MG63 (cell line): ENCODE measurements at regions not wholly inside any gene's neighbourhood (a gene's known extent, or its start where the extent isn't known, plus 50 kb on each side); places are given as distances from the start of the nearest gene placed in this dataset.
"Not testable (repeated sequence)": the region's sequence is repeated elsewhere in the genome, so short reads cannot be mapped to it uniquely, and the experiment has no call there.

Experiments used
- DNase-seq: peaks from one replicate; pipeline ENCODE4 v3.0.0-alpha.2; 2020
- H3K27me3 ChIP-seq: fragments of 250-450 bp; sonication (Bioruptor Pico); 2 replicates; pipeline ENCODE4 v1.5.1; 2020; ENCODE audit warnings: mild to moderate bottlenecking, moderate library complexity
- H3K36me3 ChIP-seq: fragments of 250-450 bp; sonication (Bioruptor Pico); 2 replicates; pipeline ENCODE4 v1.5.1; 2020; ENCODE audit warnings: mild to moderate bottlenecking, moderate library complexity
- H3K4me3 ChIP-seq: fragments of 250-450 bp; sonication (Bioruptor Pico); 2 replicates; pipeline ENCODE4 v1.5.1; 2020; ENCODE audit warnings: mild to moderate bottlenecking, moderate library complexity
- H3K9me3 ChIP-seq: fragments of 250-450 bp; sonication (Bioruptor Pico); 2 replicates; pipeline ENCODE4 v1.5.1; 2020; ENCODE audit warnings: mild to moderate bottlenecking, moderate library complexity

DNA sequence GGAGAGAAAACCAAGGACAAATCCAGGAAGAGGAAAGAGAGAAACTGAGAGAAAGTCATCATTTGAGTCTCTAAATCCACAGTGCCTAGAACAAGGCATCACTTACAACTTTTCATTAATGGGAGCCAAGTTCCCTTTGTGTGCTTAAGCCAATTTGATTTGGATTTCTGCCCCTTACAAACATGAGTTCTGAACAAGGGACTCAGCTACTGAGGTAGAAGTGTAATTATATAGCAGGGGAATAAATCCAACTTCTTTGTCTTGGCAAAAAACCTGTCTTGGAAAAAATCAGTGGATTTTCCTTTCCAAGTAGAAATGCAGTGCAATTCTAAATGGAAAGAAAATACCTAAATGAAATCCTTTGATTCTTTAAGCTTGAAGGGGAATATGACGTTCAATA lies 307.2 kb upstream of the CNTN3 start:
- no peaks in the 10 kb centered on the region for H3K36me3 ChIP-seq
- no peaks in the 10 kb centered on the region for H3K27me3 ChIP-seq
- no peak overlapping the region for H3K4me3 ChIP-seq
- DNase-seq = no peak
- H3K9me3 ChIP-seq = no peaks in the 10 kb centered on the region

DNA sequence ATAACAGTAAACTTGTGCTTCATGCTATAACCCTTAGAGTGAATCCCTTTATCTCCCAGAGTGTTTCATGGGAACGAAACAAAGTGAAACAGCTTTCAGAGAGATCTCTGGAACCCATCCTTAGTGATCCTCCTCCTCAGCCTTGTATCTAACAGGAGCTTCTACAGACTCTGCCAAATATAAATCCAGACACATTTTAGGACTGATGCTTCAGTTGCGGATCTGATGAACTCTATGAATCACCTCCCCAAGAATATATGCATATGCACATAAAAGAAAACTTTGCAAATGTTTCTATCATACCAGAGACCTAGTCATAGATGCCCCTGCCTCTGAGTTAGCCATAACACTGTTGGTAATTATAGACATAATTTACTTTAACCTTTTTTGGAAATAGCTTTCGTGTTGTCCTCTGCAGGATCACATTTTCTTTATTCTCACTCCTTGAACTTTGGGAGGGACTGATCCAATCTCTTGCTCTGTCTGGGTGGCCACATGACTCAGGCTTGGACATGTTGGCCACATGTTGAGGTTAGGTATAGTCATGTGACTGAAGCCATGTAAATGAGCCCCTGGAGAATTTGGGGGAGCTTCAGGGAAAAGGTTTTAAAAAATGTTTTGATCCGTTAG lies 306.4 kb upstream of the CNTN3 start:
- DNase-seq = no peak
- H3K4me3 ChIP-seq = no peak overlapping the region
- no peaks in the 10 kb centered on the region for H3K9me3 ChIP-seq
- H3K27me3 ChIP-seq = no peaks in the 10 kb centered on the region
- H3K36me3 ChIP-seq = no peaks in the 10 kb centered on the region

DNA sequence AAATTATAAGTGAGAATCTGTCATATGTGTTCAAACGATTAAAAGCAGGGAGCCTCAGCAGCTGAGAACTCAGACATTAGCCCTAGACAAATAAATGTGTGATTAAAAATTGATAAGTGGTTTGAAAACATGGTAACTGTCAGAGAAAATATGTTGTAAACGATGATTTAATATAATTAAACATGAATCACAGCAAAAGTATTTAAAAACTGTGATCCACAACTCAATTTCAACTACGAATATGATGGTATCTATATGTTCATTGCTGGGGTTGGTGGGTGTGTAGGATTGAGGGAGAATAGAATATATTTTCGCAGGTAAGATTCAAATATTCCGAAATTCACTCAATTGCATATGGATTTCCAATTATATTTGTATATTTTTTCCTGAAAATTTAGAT lies 302.2 kb upstream of the CNTN3 start:
- no peaks in the 10 kb centered on the region for H3K36me3 ChIP-seq
- H3K27me3 ChIP-seq = no peaks in the 10 kb centered on the region
- no peak overlapping the region for H3K4me3 ChIP-seq
- no peaks in the 10 kb centered on the region for H3K9me3 ChIP-seq
- DNase-seq = no peak

DNA sequence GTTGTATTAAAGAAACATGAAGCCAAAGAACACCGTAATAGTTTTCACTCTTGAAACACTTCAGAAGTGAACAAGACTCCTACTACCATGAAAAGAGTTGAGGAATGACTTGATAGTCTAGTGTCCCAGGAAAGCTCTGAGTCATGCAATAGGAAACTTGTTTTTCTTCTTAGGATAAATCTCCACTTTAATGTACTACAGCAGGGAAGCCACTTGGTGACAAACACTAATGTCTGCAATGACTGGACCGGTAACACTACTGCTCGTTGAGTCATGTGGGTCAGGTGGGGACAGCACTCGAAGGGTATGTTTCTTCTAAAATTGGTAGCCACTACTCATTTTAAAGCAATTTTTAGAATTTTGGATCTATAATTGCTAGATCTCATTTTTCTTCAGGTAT lies 291.7 kb upstream of the CNTN3 start:
- H3K36me3 ChIP-seq = no peaks in the 10 kb centered on the region
- H3K4me3 ChIP-seq = no peak overlapping the region
- H3K9me3 ChIP-seq = no peaks in the 10 kb centered on the region
- no peaks in the 10 kb centered on the region for H3K27me3 ChIP-seq
- no peak for DNase-seq

DNA sequence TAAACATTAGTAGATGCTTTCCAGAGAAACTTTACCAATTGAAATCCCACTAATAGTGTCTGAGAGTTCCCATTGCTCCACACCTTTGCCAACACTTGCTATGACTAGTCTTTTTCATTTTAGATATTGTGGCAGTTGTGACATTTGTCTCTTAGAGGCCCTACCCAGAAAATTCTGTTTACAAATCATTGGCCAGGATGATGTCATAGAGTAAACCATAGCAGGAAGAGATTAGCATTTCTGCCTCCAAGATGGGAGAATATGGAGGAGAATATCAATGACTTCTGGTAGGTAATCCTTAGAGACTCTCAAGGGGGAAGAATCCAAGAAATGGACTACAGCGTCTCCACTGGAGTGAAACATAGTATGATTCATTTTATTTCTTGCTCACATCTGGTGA lies 291.0 kb upstream of the CNTN3 start:
- no peak for DNase-seq
- Histone ChIP-seq H3K36me3 (no peaks in the 10 kb centered on the region), H3K9me3 (no peaks in the 10 kb centered on the region), H3K27me3 (no peaks in the 10 kb centered on the region), H3K4me3 (no peak overlapping the region)

DNA sequence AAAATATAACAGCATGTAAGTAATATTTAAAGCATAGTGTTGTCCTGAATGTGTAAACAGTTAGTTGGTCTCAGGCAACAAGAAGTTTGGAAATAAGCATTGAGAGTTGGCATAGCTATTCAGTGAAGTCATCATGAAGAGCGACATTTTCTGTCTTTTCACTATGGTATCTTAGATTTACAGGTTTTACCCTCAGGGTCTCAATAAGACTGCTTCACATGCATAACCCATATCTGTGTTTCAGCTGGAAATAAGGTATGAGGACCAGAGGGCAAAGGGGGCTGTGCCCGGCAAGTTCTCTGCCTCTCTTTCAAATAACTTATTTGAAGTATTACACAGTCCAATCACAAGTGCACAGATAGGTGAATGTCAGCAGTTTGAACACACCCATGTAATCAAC lies 290.2 kb upstream of the CNTN3 start:
- no peaks in the 10 kb centered on the region for H3K9me3 ChIP-seq
- no peak for DNase-seq
- H3K36me3 ChIP-seq = no peaks in the 10 kb centered on the region

DNA sequence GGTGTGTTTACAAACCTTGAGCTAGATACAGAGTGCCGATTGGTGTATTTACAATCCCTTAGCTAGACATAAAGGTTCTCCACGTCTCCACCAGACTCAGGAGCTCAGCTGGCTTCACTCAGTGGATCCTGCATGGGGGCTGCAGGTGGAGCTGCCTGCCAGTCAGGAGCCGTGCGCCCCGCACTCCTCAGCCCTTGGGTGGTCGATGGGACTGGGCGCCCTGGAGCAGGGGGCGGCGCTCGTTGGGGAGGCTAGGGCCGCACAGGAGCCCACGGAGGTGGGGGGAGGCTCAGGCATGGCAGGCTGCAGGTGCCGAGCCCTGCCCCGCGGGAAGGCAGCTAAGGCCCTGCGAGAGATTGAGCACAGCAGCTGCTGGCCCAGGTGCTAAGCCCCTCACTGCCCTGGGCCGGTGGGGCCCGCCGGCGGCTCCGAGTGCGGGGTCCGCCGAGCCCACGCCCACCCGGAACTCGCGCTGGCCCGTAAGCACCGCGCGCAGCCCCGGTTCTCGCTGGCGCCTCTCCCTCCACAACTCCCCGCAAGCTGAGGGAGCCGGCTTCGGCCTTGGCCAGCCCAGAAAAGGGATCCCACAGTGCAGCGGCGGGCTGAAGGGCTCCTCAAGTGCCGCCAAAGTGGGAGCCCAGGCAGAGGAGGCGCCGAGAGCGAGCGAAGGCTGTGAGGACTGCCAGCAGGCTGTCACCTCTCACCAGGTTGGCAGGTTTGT lies 285.5 kb upstream of the CNTN3 start:
- H3K27me3 ChIP-seq, H3K36me3 ChIP-seq, DNase-seq, H3K4me3 ChIP-seq, H3K9me3 ChIP-seq: not testable (repeated sequence)

More for the DNA sequence above, 290.2 kb upstream of the CNTN3 start:
- Histone ChIP-seq H3K27me3 (no peaks in the 10 kb centered on the region), H3K4me3 (no peak overlapping the region)

DNA sequence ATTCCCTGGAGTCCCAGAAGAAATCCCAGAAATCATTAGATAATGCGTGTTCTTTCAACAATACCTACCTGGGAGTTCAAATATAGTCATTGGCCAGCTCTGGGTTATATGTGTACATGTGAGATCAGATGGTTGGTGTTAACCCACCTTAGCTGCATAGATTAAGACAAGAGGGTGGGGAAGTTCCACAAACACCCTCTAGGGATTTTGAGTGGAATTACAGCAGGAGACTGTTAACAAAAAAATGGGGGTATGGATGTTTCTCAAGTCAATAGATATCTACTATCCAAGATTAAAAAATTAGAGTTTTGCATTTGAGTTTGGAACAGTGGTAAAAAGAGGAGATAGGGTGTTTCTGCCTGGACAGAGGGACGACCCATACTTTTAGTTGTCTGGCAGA lies 282.5 kb upstream of the CNTN3 start:
- no peak for DNase-seq
- Histone ChIP-seq H3K36me3 (no peaks in the 10 kb centered on the region), H3K27me3 (no peaks in the 10 kb centered on the region), H3K9me3 (no peaks in the 10 kb centered on the region), H3K4me3 (no peak overlapping the region)

DNA sequence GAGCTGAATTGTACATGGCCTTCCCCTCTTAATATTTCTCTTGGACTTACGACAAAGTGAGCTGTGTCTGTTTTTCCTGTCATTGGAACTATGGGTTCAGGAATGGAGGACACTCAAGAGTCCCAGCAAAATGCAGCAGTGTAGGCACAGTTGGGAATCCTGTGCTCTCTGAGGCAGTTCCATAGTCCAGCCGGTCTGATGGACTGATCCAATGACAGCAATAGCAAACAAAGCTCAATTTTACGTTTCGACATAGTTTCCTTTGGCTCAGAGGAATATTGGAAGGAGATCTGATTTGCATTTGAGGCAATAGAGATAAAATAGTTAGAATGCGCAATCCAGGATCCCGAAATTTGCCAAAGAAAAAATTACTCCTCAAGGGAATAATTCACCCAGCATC lies 276.9 kb upstream of the CNTN3 start:
- H3K27me3 ChIP-seq = no peaks in the 10 kb centered on the region
- H3K9me3 ChIP-seq = no peaks in the 10 kb centered on the region
- no peaks in the 10 kb centered on the region for H3K36me3 ChIP-seq
- no peak overlapping the region for H3K4me3 ChIP-seq
- no peak for DNase-seq

DNA sequence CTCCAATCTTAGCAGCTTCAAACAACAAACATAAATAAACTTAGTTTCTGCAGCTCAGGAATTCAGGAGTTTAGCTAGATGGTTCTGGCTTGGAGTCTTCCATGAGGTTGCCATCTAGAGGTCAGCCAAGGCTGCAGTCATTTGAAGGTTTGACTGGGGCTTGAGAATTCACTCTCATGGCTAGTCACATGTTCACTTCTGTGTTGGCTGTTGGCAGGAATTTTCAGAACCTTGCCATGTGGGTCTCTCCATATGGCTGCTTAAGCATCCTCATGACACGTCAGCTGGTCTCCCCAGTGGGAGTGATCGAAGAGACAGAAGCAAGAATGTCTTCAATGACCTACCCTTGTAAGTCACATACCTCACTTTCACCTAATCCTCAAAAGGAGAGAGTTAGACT lies 269.2 kb upstream of the CNTN3 start:
- no peaks in the 10 kb centered on the region for H3K9me3 ChIP-seq
- H3K36me3 ChIP-seq = no peaks in the 10 kb centered on the region
- H3K4me3 ChIP-seq = no peak overlapping the region
- DNase-seq = no peak
- H3K27me3 ChIP-seq = no peaks in the 10 kb centered on the region

DNA sequence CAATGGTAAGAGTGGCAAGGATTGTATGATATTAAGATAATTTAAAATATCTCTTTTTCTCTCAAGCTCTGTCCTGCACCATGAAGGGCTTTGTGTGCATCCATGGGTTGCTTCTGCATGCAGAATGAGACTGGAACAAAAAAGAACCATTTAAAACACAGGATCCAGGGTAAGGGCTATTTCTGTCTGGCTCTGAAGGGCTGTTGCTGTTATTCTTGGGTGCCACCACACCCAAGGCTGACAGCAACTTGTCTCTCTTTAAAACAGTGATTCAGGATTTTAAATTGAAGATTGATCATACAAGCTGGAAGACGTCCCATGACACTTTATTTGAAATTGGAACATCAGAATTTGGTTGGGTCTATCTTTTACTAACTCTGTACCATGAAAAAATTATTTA lies 268.8 kb upstream of the CNTN3 start:
- no peak for DNase-seq
- Histone ChIP-seq H3K27me3 (no peaks in the 10 kb centered on the region), H3K9me3 (no peaks in the 10 kb centered on the region), H3K4me3 (no peak overlapping the region), H3K36me3 (no peaks in the 10 kb centered on the region)

DNA sequence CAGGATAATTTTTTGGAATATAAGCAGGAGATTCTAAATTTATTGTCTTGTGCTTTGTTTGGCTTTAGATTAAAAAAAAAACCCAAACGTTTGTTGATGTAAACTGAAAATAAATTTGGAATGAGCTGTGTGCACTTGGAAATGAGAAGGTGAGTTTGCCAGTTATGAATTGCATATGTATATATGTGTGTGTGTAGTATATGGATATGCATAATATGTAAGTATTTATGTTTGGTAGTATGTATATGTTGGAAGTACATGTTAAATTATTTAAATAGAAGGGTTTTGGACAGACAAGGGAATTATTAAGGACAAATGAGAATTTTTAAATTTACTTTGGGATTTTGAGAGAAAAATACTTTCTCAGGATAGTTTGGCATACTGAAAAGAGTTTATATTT lies 265.8 kb upstream of the CNTN3 start:
- no peaks in the 10 kb centered on the region for H3K27me3 ChIP-seq
- H3K4me3 ChIP-seq = no peak overlapping the region
- no peaks in the 10 kb centered on the region for H3K36me3 ChIP-seq
- no peak for DNase-seq
- H3K9me3 ChIP-seq = no peaks in the 10 kb centered on the region

DNA sequence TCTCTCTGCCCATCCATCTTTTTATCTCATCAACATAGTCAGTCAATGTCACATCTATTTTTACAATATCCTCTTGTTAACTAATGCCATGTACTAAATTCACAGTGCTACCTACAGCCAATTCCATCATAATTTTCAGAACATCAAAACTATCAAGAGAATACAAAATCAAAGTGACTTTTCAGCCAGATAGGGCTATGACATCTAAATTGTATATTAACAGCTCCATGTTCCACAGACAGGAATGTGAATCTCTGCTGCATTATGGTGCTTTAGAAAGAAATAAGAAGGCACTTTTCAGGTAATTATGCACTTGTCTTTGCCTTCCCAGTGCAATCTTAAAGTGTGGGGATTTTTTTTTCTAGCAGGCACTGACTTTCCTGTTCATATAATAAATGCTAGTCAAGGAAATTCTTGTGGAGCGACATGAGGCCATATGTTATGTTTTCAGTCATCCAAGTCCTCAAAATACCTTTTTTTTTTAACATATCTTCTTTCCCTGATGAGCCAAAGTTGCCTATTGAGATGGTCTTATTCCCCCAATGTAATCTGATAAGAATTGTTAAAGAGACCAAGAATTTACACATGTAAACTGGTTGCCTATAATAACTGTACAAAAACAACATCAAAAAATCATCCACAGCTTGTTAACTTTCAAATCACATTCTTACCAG lies 252.0 kb upstream of the CNTN3 start:
- Histone ChIP-seq H3K36me3 (no peaks in the 10 kb centered on the region), H3K9me3 (no peaks in the 10 kb centered on the region), H3K27me3 (no peaks in the 10 kb centered on the region), H3K4me3 (no peak overlapping the region)
- DNase-seq = no peak

DNA sequence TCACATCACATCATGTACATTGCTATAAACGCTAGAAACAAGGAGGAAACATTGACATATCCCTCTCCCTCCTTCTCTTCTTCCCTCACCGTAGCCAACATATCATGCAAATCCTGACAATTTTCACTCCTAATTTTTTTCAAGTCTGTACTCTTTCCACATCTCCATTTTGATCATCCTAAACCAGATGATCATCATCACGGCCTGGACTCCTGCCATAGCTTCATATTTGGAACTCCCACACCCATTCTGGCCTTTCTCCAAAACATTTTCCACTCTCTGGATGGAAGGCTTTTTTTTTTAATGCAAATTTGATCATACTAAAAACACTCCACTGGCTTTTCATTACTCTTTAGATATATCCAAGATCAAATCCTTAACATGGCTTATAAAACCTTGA lies 248.0 kb upstream of the CNTN3 start:
- H3K27me3 ChIP-seq = no peaks in the 10 kb centered on the region
- H3K9me3 ChIP-seq = no peaks in the 10 kb centered on the region
- no peaks in the 10 kb centered on the region for H3K36me3 ChIP-seq
- H3K4me3 ChIP-seq = no peak overlapping the region
- DNase-seq = no peak

DNA sequence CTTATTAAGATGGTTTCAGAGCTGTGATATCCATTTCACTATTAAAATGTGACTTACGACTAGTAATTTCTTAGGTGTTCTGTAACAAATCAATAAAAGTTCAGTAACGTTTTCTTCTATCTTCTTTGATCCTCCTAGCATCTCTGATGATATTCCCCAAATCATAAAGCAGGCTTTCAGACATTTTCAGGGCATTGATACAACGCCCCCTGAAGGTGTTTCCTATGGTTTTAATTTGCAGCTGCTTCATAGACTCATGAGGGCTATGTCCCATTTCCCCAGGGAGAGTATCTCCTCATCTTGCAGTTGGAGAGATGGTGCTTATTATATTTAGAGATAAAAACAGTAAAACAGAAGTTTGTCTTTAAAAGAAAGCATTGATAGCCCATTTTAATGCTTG lies 246.8 kb upstream of the CNTN3 start:
- no peaks in the 10 kb centered on the region for H3K36me3 ChIP-seq
- H3K4me3 ChIP-seq = no peak overlapping the region
- no peak for DNase-seq
- no peaks in the 10 kb centered on the region for H3K9me3 ChIP-seq
- H3K27me3 ChIP-seq = no peaks in the 10 kb centered on the region

DNA sequence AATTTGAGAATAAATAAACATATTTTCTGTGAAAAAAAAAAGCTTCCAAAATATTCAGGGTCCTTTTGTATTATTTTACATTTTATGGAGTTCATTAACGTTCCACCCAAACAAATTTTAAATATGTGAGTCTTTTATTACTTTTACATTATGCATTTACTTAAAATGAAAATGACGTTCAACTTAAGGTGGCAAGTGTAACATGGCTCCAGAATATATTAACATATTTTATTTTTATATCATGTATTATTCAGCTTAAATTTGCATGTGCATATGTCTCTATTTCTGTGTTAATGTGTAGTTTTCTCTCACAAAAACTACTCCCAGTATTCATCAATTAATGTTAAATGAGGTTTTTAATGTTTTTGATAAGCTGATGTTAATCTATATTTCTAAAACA lies 243.6 kb upstream of the CNTN3 start:
- H3K36me3 ChIP-seq = no peaks in the 10 kb centered on the region
- no peak for DNase-seq

DNA sequence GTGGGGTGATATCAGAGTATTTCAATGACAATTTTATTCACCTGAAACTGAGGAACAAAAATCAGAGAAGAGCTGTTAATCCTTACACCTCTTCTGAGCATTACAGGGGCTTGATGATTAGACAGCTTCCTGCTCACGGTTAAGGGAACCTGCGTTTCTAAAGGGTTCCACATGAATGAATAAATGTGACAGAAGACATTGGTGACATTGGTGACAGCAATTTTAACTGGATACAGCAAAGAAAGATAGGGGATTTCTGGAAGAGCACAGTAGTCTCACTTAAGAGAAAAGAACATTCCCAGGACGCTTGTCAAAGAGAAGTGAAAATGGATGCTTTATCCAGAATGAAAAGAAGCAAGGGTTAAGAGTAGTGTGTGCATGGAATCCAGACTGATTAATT lies 235.9 kb upstream of the CNTN3 start:
- Histone ChIP-seq H3K36me3 (no peaks in the 10 kb centered on the region), H3K27me3 (no peaks in the 10 kb centered on the region), H3K9me3 (no peaks in the 10 kb centered on the region), H3K4me3 (no peak overlapping the region)
- DNase-seq = no peak

More for the DNA sequence above, 243.6 kb upstream of the CNTN3 start:
- no peaks in the 10 kb centered on the region for H3K27me3 ChIP-seq
- no peaks in the 10 kb centered on the region for H3K9me3 ChIP-seq
- H3K4me3 ChIP-seq = no peak overlapping the region

DNA sequence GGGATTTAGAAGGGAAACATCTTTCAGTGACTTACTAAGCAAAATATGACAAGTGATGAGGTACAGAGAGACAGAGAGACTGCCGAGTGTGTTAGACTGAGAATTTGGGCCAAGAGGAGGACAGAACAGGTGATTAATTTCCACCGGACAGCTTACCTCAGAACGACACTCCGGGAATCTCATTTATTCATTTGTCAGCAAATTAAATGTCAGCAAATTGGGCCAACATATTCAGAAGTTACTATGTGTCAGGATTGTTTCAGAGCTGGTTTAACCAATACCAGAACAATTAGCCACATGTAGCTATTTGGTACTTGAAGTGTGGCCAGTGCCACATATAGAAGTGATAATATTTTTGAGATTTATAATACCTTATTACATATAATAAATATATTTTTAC lies 232.6 kb upstream of the CNTN3 start:
- no peak overlapping the region for H3K4me3 ChIP-seq
- no peaks in the 10 kb centered on the region for H3K9me3 ChIP-seq
- no peaks in the 10 kb centered on the region for H3K36me3 ChIP-seq
- H3K27me3 ChIP-seq = no peaks in the 10 kb centered on the region
- no peak for DNase-seq
